Heart left ventricle (tissue), 13 donors: ENCODE measurements at regions not wholly inside any gene's neighbourhood (a gene's known extent, or its start where the extent isn't known, plus 50 kb on each side); places are given as distances from the start of the nearest gene placed in this dataset.

Experiments used
- POLR2A ChIP-seq, 2 donors: fragments of 450-650 bp; IDR thresholded peaks; one replicate each; pipeline ENCODE4 v1.6.1; 2017; ENCODE audit warnings: antibody characterized with exemption in 2 of 2, mild to moderate bottlenecking in 2 of 2, moderate library complexity in 2 of 2
- TF ChIP-seq, protein P1 (sequence below), 12 donors: fragments of 200-600 bp; sonication (generic) in 4 of 12; IDR thresholded peaks; one replicate each; pipeline versions ENCODE4 v1.5.0 to v1.8.0; 2018 to 2022; ENCODE audit warnings: antibody characterized with exemption in 12 of 12, mild to moderate bottlenecking in 5 of 12
- donor health status: ischemic (EF 13 %, LVEDD 7.1; RV severe dilation, severe dysfunction).
- donor health status: DM: no; HTN: yes; CAD: no.
- donor health status: DM: no; HTN: no; CAD: no.
- donor health status: ischemic (EF 25% LVEDD 6.9; RV normal size, moderate dysfunction).
- donor health status: ischemic (EF 25% LVEDD 5.7; RV mildly dilated, moderate dysfunction).
- donor health status: ischemic (EF 35%, LVEDD 5.7; RV mildly dilated, moderate dysfunction).
- donor health status: nonischemic (EF 11% LVEDD 7.7; RV severe dilation, severe dysfunction).
- donor health status: DM: yes; HTN: yes; CAD: no.
- donor health status: PGD.
- donor health status: ischemic (EF 29% LVEDD 5.4; RV normal size, mild dysfunction).
- donor health status: nonischemic (EF 23%, LVEDD 6.1; RV moderate dilation, normal function).

DNA sequence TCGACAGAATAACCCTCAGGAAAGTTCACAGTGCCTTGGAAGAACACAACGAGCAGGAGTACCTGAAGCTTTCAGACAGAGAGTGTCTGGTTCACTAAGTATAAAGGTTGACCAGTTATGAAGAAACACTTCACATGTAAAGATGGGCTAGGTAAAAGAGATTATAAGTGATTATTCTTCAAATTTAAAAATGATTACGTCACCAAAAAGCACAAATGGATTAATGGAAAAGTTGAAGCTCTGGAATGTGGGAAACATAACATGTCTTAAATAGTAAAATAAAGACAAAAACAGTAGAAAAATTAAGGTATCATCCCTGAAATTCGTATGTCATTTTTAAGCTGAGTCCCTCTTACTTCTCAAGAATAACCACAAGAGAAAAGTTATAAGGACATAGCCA lies 643.9 kb upstream of the KLF12 start:
- no peak for TF ChIP-seq POLR2A (IDR thresholded peaks at IDR 0.05)
- TF ChIP-seq, protein P1, sequence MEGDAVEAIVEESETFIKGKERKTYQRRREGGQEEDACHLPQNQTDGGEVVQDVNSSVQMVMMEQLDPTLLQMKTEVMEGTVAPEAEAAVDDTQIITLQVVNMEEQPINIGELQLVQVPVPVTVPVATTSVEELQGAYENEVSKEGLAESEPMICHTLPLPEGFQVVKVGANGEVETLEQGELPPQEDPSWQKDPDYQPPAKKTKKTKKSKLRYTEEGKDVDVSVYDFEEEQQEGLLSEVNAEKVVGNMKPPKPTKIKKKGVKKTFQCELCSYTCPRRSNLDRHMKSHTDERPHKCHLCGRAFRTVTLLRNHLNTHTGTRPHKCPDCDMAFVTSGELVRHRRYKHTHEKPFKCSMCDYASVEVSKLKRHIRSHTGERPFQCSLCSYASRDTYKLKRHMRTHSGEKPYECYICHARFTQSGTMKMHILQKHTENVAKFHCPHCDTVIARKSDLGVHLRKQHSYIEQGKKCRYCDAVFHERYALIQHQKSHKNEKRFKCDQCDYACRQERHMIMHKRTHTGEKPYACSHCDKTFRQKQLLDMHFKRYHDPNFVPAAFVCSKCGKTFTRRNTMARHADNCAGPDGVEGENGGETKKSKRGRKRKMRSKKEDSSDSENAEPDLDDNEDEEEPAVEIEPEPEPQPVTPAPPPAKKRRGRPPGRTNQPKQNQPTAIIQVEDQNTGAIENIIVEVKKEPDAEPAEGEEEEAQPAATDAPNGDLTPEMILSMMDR (IDR thresholded peaks at IDR 0.05) = no peak
